T-helper 1 cell (primary cell): ENCODE measurements at regions not wholly inside any gene's neighbourhood (a gene's known extent, or its start where the extent isn't known, plus 50 kb on each side); places are given as distances from the start of the nearest gene placed in this dataset.

Source experiments
- DNase-seq, 5 donors: peaks; one replicate each; pipeline ENCODE4 v3.0.0-alpha.2; 2012 to 2020

GRCh38 chr6:2502096-2502997 is 248.4 kb downstream of the MYLK4 start:
- DNase-seq, result no peak

- DNase-seq, result no peak
Observed at GRCh38 chr6:2497922-2498623, 252.6 kb downstream of the MYLK4 start.

GRCh38 chr6:2496291-2496690 is 250.9 kb upstream of the GMDS start:
- DNase-seq, result no peak

GRCh38 chr6:2492686-2493523 is 247.5 kb upstream of the GMDS start:
- DNase-seq, result no peak

GRCh38 chr6:2491137-2491536 is 245.7 kb upstream of the GMDS start:
- DNase-seq, result no peak

- no peak for DNase-seq
Observed at GRCh38 chr6:2488578-2488977, 243.2 kb upstream of the GMDS start.

- DNase-seq, result no peak
Observed at GRCh38 chr6:2485116-2485515, 239.7 kb upstream of the GMDS start.

- DNase-seq, result no peak
Observed at GRCh38 chr6:2482773-2483172, 237.4 kb upstream of the GMDS start.

- DNase-seq, result no peak
Observed at GRCh38 chr6:2481307-2481706, 235.9 kb upstream of the GMDS start.

- DNase-seq, result no peak
Observed at GRCh38 chr6:2480267-2480966, 235.0 kb upstream of the GMDS start.

- DNase-seq, result no peak
Observed at GRCh38 chr6:2478200-2478599, 232.8 kb upstream of the GMDS start.

- DNase-seq, result no peak
Observed at GRCh38 chr6:2477666-2478065, 232.3 kb upstream of the GMDS start.

- no peak for DNase-seq
Observed at GRCh38 chr6:2477250-2477649, 231.8 kb upstream of the GMDS start.

- DNase-seq, result no peak
Observed at GRCh38 chr6:2476376-2476775, 231.0 kb upstream of the GMDS start.

GRCh38 chr6:2471472-2471871 is 226.1 kb upstream of the GMDS start:
- no peak for DNase-seq

GRCh38 chr6:2469428-2469827 is 224.0 kb upstream of the GMDS start:
- DNase-seq, result no peak

GRCh38 chr6:2468601-2468955 is 223.2 kb upstream of the GMDS start:
- DNase-seq, result no peak

GRCh38 chr6:2467929-2468600 is 222.7 kb upstream of the GMDS start:
- no peak for DNase-seq

GRCh38 chr6:2465336-2465735 is 219.9 kb upstream of the GMDS start:
- DNase-seq, result no peak

GRCh38 chr6:2464641-2465040 is 219.2 kb upstream of the GMDS start:
- DNase-seq, result no peak

GRCh38 chr6:2462831-2463230 is 217.4 kb upstream of the GMDS start:
- no peak for DNase-seq

- no peak for DNase-seq
Observed at GRCh38 chr6:2460216-2460745, 214.9 kb upstream of the GMDS start.
